WTC11 (cell line): ENCODE measurements at regions not wholly inside any gene's neighbourhood (a gene's known extent, or its start where the extent isn't known, plus 50 kb on each side); places are given as distances from the start of the nearest gene placed in this dataset.

ENCODE experiments used
- ATAC-seq: fragments of 200-7000 bp; cut with Tn5 transposase; 2 replicates; pipeline ENCODE4 v1.10.0; 2021; ENCODE audit warnings: mild to moderate bottlenecking, moderate library complexity
- CTCF ChIA-PET: fragments of 300-600 bp; sonication (Branson Sonifier 250); formaldehyde crosslinking; loops from one replicate; lab custom pipeline; 2021; ENCODE audit warnings: antibody characterized with exemption; lab: Charles Lee
- POLR2A ChIA-PET: fragments of 350-600 bp; sonication (Branson Sonifier 250); formaldehyde crosslinking; loops from one replicate; lab custom pipeline; 2021; ENCODE audit warnings: antibody characterized with exemption; lab: Charles Lee
- DNase-seq: peaks from one replicate; pipeline ENCODE4 v3.0.0; 2021; ENCODE audit warnings: low spot score
- H3K27ac Mint-ChIP-seq: 2 replicates; pipeline ENCODE4 v1.8.0; 2021; ENCODE audit warnings: mixed read lengths
- H3K27me3 Mint-ChIP-seq: 2 replicates; pipeline ENCODE4 v1.8.0; 2021; ENCODE audit warnings: low read depth, mild to moderate bottlenecking, moderate library complexity, mixed read lengths
- H3K36me3 Mint-ChIP-seq: 2 replicates; pipeline ENCODE4 v1.8.0; 2021; ENCODE audit warnings: mixed read lengths
- H3K4me1 Mint-ChIP-seq: 2 replicates; pipeline ENCODE4 v1.8.0; 2022; ENCODE audit warnings: mixed read lengths
- H3K4me3 Mint-ChIP-seq: 2 replicates; pipeline ENCODE4 v1.8.0; 2021; ENCODE audit warnings: mild to moderate bottlenecking, moderate library complexity, mixed read lengths
- H3K9me3 Mint-ChIP-seq: 2 replicates; pipeline ENCODE4 v1.8.0; 2021; ENCODE audit warnings: mixed read lengths
- EMX1 ChIP-seq: fragments of 250-450 bp; sonication (Bioruptor Pico); IDR thresholded peaks from 2 replicates; pipeline ENCODE4 v1.8.0; 2021; ENCODE audit warnings: mild to moderate bottlenecking
- GRHL2 ChIP-seq: fragments of 250-450 bp; sonication (Bioruptor Pico); IDR thresholded peaks from 2 replicates; pipeline ENCODE4 v1.8.0; 2022; ENCODE audit warnings: mild to moderate bottlenecking, moderate library complexity; ENCODE audit not compliant: insufficient replicate concordance, severe bottlenecking
- MLX ChIP-seq: sonication (generic); formaldehyde crosslinking; IDR thresholded peaks from 2 replicates; pipeline ENCODE4 v1.8.1; 2023; ENCODE audit warnings: mild to moderate bottlenecking, missing genetic modification reagents, moderate library complexity
- NFATC4 ChIP-seq: fragments of 250-450 bp; sonication (Bioruptor Pico); IDR thresholded peaks from 2 replicates; pipeline ENCODE4 v1.9.0; 2021; ENCODE audit warnings: mild to moderate bottlenecking
- NFE2L1 ChIP-seq: sonication (generic); formaldehyde crosslinking; IDR thresholded peaks from 2 replicates; pipeline ENCODE4 v1.8.1; 2023; ENCODE audit warnings: missing genetic modification reagents
- NR2C2 ChIP-seq: sonication (generic); formaldehyde crosslinking; IDR thresholded peaks from 2 replicates; pipeline ENCODE4 v1.8.0; 2022; ENCODE audit warnings: mild to moderate bottlenecking, missing genetic modification reagents
- SMAD4 ChIP-seq: sonication (generic); formaldehyde crosslinking; IDR thresholded peaks from 2 replicates; pipeline ENCODE4 v1.8.0; 2022; ENCODE audit warnings: mild to moderate bottlenecking, missing genetic modification reagents
- STAT6 ChIP-seq: sonication (generic); formaldehyde crosslinking; conservative IDR thresholded peaks from 2 replicates; pipeline ENCODE4 v1.8.1; 2023; ENCODE audit warnings: mild to moderate bottlenecking, low read depth, missing genetic modification reagents, moderate library complexity
- TP53 ChIP-seq: sonication (generic); formaldehyde crosslinking; IDR thresholded peaks from 2 replicates; pipeline ENCODE4 v1.8.1; 2023; ENCODE audit warnings: mild to moderate bottlenecking, missing genetic modification reagents
- ZNF138 ChIP-seq: sonication (generic); formaldehyde crosslinking; conservative IDR thresholded peaks from 2 replicates; pipeline ENCODE4 v1.8.1; 2022; ENCODE audit warnings: mild to moderate bottlenecking, moderate library complexity, missing genetic modification reagents
- ZNF263 ChIP-seq: sonication (generic); formaldehyde crosslinking; IDR thresholded peaks from 2 replicates; pipeline ENCODE4 v1.8.1; 2022; ENCODE audit warnings: low read depth, mild to moderate bottlenecking, moderate library complexity, missing genetic modification reagents
- ZNF512 ChIP-seq: sonication (generic); formaldehyde crosslinking; IDR thresholded peaks from 2 replicates; pipeline ENCODE4 v1.8.1; 2022; ENCODE audit warnings: missing genetic modification reagents, borderline replicate concordance
- ZNF532 ChIP-seq: fragments of 250-450 bp; sonication (Bioruptor Pico); IDR thresholded peaks from 2 replicates; pipeline ENCODE4 v1.9.0; 2021; ENCODE audit warnings: mild to moderate bottlenecking, borderline replicate concordance
- TF ChIP-seq, protein P1 (sequence below): sonication (generic); formaldehyde crosslinking; IDR thresholded peaks from 2 replicates; pipeline ENCODE4 v1.8.0; 2022; ENCODE audit warnings: missing genetic modification reagents
- TF ChIP-seq, protein P2 (sequence below): fragments of 250-450 bp; sonication (Bioruptor Pico); IDR thresholded peaks from 2 replicates; pipeline ENCODE4 v1.9.0; 2021; ENCODE audit warnings: mild to moderate bottlenecking
- TF ChIP-seq, protein P3 (sequence below): sonication (generic); formaldehyde crosslinking; IDR thresholded peaks from 2 replicates; pipeline ENCODE4 v1.8.1; 2023; ENCODE audit warnings: mild to moderate bottlenecking, missing genetic modification reagents

DNA sequence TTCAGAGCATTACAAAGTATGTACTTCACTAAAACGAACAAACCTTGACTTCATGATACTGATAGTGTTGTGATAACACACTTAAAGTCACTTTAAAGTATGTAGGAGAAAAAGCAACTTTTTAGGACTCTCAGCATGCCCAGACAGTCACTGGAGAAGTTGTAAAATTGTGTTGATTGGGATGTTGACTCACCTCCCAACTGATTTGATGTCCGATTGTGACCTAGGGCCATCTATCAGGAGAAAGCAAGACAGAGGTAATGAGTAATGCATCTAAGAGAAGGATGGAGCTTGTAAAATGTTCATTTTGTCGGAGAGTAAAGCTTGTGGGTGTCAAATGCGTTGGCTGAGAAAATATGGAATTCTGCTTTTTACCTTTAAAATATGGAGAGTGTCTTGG, 135.4 kb upstream of the SEMA3D start:
- Mint-ChIP-seq H3K4me1 (no peaks in the 10 kb centered on the region), H3K9me3 (no peaks in the 10 kb centered on the region), H3K27ac (no peak overlapping the region), H3K27me3 (no peaks in the 10 kb centered on the region), H3K36me3 (no peaks in the 10 kb centered on the region)
- ATAC-seq (no peak), DNase-seq (no peak)
- POLR2A ChIA-PET: no interaction called here
- CTCF ChIA-PET: no interaction called here
- TF ChIP-seq NFATC4 (CRISPR knock-in tag) (no peak), ZNF138 (CRISPR knock-in tag) (no peak), GRHL2 (CRISPR knock-in tag) (no peak), EMX1 (CRISPR knock-in tag) (no peak), ZNF512 (CRISPR knock-in tag) (no peak), MLX (no peak)
- TF ChIP-seq, protein P1, sequence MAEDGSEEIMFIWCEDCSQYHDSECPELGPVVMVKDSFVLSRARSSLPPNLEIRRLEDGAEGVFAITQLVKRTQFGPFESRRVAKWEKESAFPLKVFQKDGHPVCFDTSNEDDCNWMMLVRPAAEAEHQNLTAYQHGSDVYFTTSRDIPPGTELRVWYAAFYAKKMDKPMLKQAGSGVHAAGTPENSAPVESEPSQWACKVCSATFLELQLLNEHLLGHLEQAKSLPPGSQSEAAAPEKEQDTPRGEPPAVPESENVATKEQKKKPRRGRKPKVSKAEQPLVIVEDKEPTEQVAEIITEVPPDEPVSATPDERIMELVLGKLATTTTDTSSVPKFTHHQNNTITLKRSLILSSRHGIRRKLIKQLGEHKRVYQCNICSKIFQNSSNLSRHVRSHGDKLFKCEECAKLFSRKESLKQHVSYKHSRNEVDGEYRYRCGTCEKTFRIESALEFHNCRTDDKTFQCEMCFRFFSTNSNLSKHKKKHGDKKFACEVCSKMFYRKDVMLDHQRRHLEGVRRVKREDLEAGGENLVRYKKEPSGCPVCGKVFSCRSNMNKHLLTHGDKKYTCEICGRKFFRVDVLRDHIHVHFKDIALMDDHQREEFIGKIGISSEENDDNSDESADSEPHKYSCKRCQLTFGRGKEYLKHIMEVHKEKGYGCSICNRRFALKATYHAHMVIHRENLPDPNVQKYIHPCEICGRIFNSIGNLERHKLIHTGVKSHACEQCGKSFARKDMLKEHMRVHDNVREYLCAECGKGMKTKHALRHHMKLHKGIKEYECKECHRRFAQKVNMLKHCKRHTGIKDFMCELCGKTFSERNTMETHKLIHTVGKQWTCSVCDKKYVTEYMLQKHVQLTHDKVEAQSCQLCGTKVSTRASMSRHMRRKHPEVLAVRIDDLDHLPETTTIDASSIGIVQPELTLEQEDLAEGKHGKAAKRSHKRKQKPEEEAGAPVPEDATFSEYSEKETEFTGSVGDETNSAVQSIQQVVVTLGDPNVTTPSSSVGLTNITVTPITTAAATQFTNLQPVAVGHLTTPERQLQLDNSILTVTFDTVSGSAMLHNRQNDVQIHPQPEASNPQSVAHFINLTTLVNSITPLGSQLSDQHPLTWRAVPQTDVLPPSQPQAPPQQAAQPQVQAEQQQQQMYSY (CRISPR knock-in tag): no peak
- TF ChIP-seq, protein P2, sequence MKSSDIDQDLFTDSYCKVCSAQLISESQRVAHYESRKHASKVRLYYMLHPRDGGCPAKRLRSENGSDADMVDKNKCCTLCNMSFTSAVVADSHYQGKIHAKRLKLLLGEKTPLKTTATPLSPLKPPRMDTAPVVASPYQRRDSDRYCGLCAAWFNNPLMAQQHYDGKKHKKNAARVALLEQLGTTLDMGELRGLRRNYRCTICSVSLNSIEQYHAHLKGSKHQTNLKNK: no peak
- TF ChIP-seq, all 79 proteins: peak for 0
- H3K4me3 Mint-ChIP-seq: no peak overlapping the region

GRCh38 chr7:85320699-85321476, 134.0 kb upstream of the SEMA3D start:
- DNase-seq: no peak
- TF ChIP-seq ZNF263 (CRISPR knock-in tag) (no peak), NFE2L1 (CRISPR knock-in tag) (no peak), TP53 (CRISPR knock-in tag) (no peak), SMAD4 (CRISPR knock-in tag) (no peak), NR2C2 (CRISPR knock-in tag) (no peak), STAT6 (CRISPR knock-in tag) (no peak), ZNF532 (CRISPR knock-in tag) (no peak)
- TF ChIP-seq, protein P3, sequence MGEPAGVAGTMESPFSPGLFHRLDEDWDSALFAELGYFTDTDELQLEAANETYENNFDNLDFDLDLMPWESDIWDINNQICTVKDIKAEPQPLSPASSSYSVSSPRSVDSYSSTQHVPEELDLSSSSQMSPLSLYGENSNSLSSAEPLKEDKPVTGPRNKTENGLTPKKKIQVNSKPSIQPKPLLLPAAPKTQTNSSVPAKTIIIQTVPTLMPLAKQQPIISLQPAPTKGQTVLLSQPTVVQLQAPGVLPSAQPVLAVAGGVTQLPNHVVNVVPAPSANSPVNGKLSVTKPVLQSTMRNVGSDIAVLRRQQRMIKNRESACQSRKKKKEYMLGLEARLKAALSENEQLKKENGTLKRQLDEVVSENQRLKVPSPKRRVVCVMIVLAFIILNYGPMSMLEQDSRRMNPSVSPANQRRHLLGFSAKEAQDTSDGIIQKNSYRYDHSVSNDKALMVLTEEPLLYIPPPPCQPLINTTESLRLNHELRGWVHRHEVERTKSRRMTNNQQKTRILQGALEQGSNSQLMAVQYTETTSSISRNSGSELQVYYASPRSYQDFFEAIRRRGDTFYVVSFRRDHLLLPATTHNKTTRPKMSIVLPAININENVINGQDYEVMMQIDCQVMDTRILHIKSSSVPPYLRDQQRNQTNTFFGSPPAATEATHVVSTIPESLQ (CRISPR knock-in tag): no peak
- peaks cover 2% of the 10 kb centered on the region for H3K4me1 Mint-ChIP-seq
- H3K36me3 Mint-ChIP-seq: no peaks in the 10 kb centered on the region
- ATAC-seq: no peak
- H3K9me3 Mint-ChIP-seq: no peaks in the 10 kb centered on the region
- ChIA-PET POLR2A (no interaction called here), CTCF (no interaction called here)
- no peak overlapping the region for H3K27ac Mint-ChIP-seq
- H3K27me3 Mint-ChIP-seq: no peaks in the 10 kb centered on the region
- no peak overlapping the region for H3K4me3 Mint-ChIP-seq
